Endothelial cell of umbilical vein (primary cell): ENCODE measurements at regions not wholly inside any gene's neighbourhood (a gene's known extent, or its start where the extent isn't known, plus 50 kb on each side); places are given as distances from the start of the nearest gene placed in this dataset.

Experiments
- BruUV-seq: library from RNA; stranded (reverse); fragments of 400-500 nt; replicated peaks from 2 replicates; lab custom pipeline; 2021; lab: Mats Ljungman, UMichigan
- CTCF ChIA-PET: fragments of 300-600, 350-600 bp; sonication (Branson Sonifier 250); formaldehyde crosslinking; loops from one replicate; lab custom pipeline; 2021; ENCODE audit warnings: antibody characterized with exemption, inconsistent platforms; lab: Charles Lee
- POLR2A ChIA-PET: fragments of 300-600, 350-600 bp; sonication (Branson Sonifier 250); formaldehyde crosslinking; loops from one replicate; lab custom pipeline; 2021; ENCODE audit warnings: antibody characterized with exemption, inconsistent platforms; lab: Charles Lee
- DNase-seq: peaks from one replicate; pipeline ENCODE4 v3.0.0-alpha.2; 2011; ENCODE audit warnings: low read depth, low spot score
- FAIRE-seq: peaks from 2 replicates; lab custom pipeline; 2011; peaks lifted over from hg19 to GRCh38; lab: Jason Lieb, UNC
- H2AFZ ChIP-seq: 2 replicates; pipeline ENCODE4 v1.6.0; 2012; ENCODE audit warnings: low read depth, low read length, control low read depth, inconsistent platforms
- H3K27ac ChIP-seq: 2 replicates; pipeline ENCODE4 v1.5.1; 2011; ENCODE audit warnings: low read depth, mild to moderate bottlenecking, control low read depth, low read length, moderate library complexity; ENCODE audit not compliant: insufficient read depth
- H3K27me3 ChIP-seq, 2 experiments: 2 replicates each; pipeline versions ENCODE4 v1.6.0 to v1.6.1; 2011; ENCODE audit warnings: low read length in 2 of 2, mixed read lengths in 1 of 2; ENCODE audit not compliant: control insufficient read depth in 2 of 2, insufficient read depth in 2 of 2
- H3K36me3 ChIP-seq, 2 experiments: 2 replicates in 1 of 2; 3 replicates in 1 of 2; pipeline ENCODE4 v1.5.1; 2011; ENCODE audit warnings: low read length in 2 of 2, mild to moderate bottlenecking in 1 of 2, moderate library complexity in 1 of 2; ENCODE audit not compliant: control insufficient read depth in 2 of 2, insufficient read depth in 2 of 2; ENCODE audit errors: extremely low read depth in 1 of 2
- H3K4me1 ChIP-seq: 3 replicates; pipeline ENCODE4 v1.5.1; 2011; ENCODE audit warnings: mild to moderate bottlenecking, low read length; ENCODE audit not compliant: control insufficient read depth, insufficient read depth; ENCODE audit errors: extremely low read depth
- H3K4me2 ChIP-seq: 2 replicates; pipeline ENCODE4 v1.6.1; 2011; ENCODE audit warnings: low read length, control low read depth, mixed read lengths; ENCODE audit not compliant: insufficient read depth
- H3K4me3 ChIP-seq, 3 experiments: fragments of 200-600 bp in 1 of 3; sonication (generic), shearing (Covaris generic) in 1 of 3; replicated peaks in 1 of 3; 2 replicates each; pipeline ENCODE4 v1.5.1; 2011 to 2016; ENCODE audit warnings: control low read depth in 3 of 3, low read length in 3 of 3, mild to moderate bottlenecking in 2 of 3, inconsistent platforms in 1 of 3, low read depth in 1 of 3, moderate library complexity in 1 of 3; ENCODE audit not compliant: insufficient read depth in 1 of 3
- H3K79me2 ChIP-seq: 2 replicates; pipeline ENCODE4 v1.6.0; 2012; ENCODE audit warnings: low read length, inconsistent platforms; ENCODE audit not compliant: control insufficient read depth, insufficient read depth
- H3K9ac ChIP-seq: replicated peaks from 2 replicates; pipeline ENCODE3; 2011; ENCODE audit warnings: low read length, control low read depth; ENCODE audit not compliant: insufficient read depth; ENCODE audit errors: extremely low read depth
- H3K9me1 ChIP-seq: replicated peaks from 3 replicates; pipeline ENCODE4 v1.6.0; 2011; ENCODE audit warnings: mild to moderate bottlenecking, low read length; ENCODE audit not compliant: control insufficient read depth, insufficient read depth; ENCODE audit errors: extremely low read depth
- H3K9me3 ChIP-seq: replicated peaks from 2 replicates; pipeline ENCODE4 v1.5.1; 2012; ENCODE audit warnings: low read length, inconsistent platforms; ENCODE audit not compliant: control insufficient read depth, insufficient read depth
- H4K20me1 ChIP-seq: replicated peaks from 2 replicates; pipeline ENCODE3; 2011; ENCODE audit warnings: mild to moderate bottlenecking, low read length; ENCODE audit not compliant: control insufficient read depth, insufficient read depth; ENCODE audit errors: extremely low read depth
- EZH2 ChIP-seq: IDR thresholded peaks from 2 replicates; pipeline ENCODE4 v1.6.1; 2012; ENCODE audit warnings: borderline replicate concordance, low read depth, mild to moderate bottlenecking, moderate library complexity, low read length, inconsistent platforms; ENCODE audit not compliant: severe bottlenecking
- FOS ChIP-seq: IDR thresholded peaks from 2 replicates; pipeline ENCODE4 v1.6.1; 2011; ENCODE audit warnings: mild to moderate bottlenecking, low read length, moderate library complexity, borderline replicate concordance; ENCODE audit not compliant: insufficient read depth
- GATA2 ChIP-seq: IDR thresholded peaks from 2 replicates; pipeline ENCODE4 v1.7.0; 2011; ENCODE audit warnings: low read depth, mild to moderate bottlenecking, moderate library complexity, mixed read lengths, low read length; ENCODE audit not compliant: insufficient read length, insufficient read depth
- JUN ChIP-seq: IDR thresholded peaks from 2 replicates; pipeline ENCODE4 v1.6.1; 2011; ENCODE audit warnings: borderline replicate concordance, low read depth; ENCODE audit not compliant: insufficient read length, insufficient read depth
- MAX ChIP-seq: IDR thresholded peaks from 2 replicates; pipeline ENCODE4 v1.6.1; 2011; ENCODE audit not compliant: insufficient read depth, insufficient read length
- MYC ChIP-seq: IDR thresholded peaks from one replicate; pipeline ENCODE4 v1.6.1; 2011; ENCODE audit warnings: mild to moderate bottlenecking, low read depth, low read length
- POLR2A ChIP-seq: IDR thresholded peaks from 2 replicates; pipeline ENCODE4 v1.6.1; 2012; ENCODE audit warnings: low read depth, mild to moderate bottlenecking, control low read depth, low read length
- POLR2AphosphoS5 ChIP-seq: IDR thresholded peaks from 2 replicates; pipeline ENCODE4 v1.6.1; 2012; ENCODE audit warnings: low read depth, mild to moderate bottlenecking, control low read depth, low read length, moderate library complexity; ENCODE audit not compliant: insufficient read depth
- dilution Hi-C: fragments of 300-500 bp; cut with MboI; formaldehyde crosslinking; loops from one replicate; pipeline ENCODE4 v1.15.0; 2019; ENCODE audit warnings: low sequenced_read_pairs; ENCODE audit not compliant: extremely low pct_ligation_motif_present
- intact Hi-C: fragments of 100-400 bp; cut with micrococcal nuclease; formaldehyde crosslinking; loops from one replicate; pipeline ENCODE4 v1.10.0; 2022
- TF ChIP-seq, protein P1 (sequence below), 2 donors: IDR thresholded peaks; 1 replicate in 1 of 2; 2 replicates in 1 of 2; pipeline ENCODE4 v1.5.1; 2011; ENCODE audit warnings: low read length in 2 of 2, mild to moderate bottlenecking in 2 of 2, moderate library complexity in 2 of 2, control low read depth in 1 of 2, inconsistent platforms in 1 of 2, low read depth in 1 of 2; ENCODE audit not compliant: insufficient read depth in 1 of 2; ENCODE audit errors: extremely low read depth in 1 of 2

DNA sequence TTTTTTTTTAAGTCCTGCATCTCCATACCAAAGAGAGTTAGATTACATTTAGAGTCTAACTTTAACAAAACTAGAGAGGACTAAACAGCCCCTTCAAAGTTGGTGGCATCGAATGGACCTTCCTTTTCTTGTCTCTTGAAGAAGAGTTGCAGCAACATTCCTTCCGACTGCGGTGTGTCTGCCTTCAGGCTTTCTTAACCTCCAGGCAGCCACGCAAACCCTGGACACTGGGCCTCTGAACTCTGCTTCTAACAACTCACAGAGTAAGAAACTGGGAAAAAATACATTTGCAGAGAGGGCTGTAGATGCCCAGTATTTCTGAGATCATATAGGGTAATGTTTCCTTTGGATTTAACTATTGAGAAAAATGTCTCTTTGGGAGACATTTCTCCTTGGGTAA lies 120.5 kb upstream of the MAST4 start:
- Histone ChIP-seq H3K9me1 (no peaks in the 10 kb centered on the region), H3K9ac (no peak overlapping the region), H3K36me3 (no peaks in the 10 kb centered on the region), H3K4me3 (no peak overlapping the region), H3K9me3 (no peaks in the 10 kb centered on the region), H3K79me2 (no peaks in the 10 kb centered on the region), H2AFZ (no peak overlapping the region), H4K20me1 (no peaks in the 10 kb centered on the region), H3K27ac (no peak overlapping the region), H3K27me3 (no peaks in the 10 kb centered on the region), H3K4me1 (no peaks in the 10 kb centered on the region), H3K4me2 (no peak overlapping the region)
- intact Hi-C loops = no loop called here
- POLR2A ChIA-PET = no interaction called here
- BruUV-seq = no TSS peak
- DNase-seq = no peak
- FAIRE-seq = no peak
- CTCF ChIA-PET = no interaction called here
- dilution Hi-C loops = no loop called here
- TF ChIP-seq, protein P1, sequence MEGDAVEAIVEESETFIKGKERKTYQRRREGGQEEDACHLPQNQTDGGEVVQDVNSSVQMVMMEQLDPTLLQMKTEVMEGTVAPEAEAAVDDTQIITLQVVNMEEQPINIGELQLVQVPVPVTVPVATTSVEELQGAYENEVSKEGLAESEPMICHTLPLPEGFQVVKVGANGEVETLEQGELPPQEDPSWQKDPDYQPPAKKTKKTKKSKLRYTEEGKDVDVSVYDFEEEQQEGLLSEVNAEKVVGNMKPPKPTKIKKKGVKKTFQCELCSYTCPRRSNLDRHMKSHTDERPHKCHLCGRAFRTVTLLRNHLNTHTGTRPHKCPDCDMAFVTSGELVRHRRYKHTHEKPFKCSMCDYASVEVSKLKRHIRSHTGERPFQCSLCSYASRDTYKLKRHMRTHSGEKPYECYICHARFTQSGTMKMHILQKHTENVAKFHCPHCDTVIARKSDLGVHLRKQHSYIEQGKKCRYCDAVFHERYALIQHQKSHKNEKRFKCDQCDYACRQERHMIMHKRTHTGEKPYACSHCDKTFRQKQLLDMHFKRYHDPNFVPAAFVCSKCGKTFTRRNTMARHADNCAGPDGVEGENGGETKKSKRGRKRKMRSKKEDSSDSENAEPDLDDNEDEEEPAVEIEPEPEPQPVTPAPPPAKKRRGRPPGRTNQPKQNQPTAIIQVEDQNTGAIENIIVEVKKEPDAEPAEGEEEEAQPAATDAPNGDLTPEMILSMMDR (IDR thresholded peaks at IDR 0.05; ENCODE audit: extremely low read depth in 1 of 2, insufficient read depth in 1 of 2, low read depth in 1 of 2, low read length in 2 of 2) = no peak
- TF ChIP-seq GATA2 (no peak), JUN (no peak), POLR2A (no peak), MYC (no peak), MAX (no peak), EZH2 (no peak), POLR2AphosphoS5 (no peak), FOS (no peak)
